Middle frontal gyrus (tissue), 1 donor: ENCODE measurements at regions not wholly inside any gene's neighbourhood (a gene's known extent, or its start where the extent isn't known, plus 50 kb on each side); places are given as distances from the start of the nearest gene placed in this dataset.

ENCODE experiments used
- DNase-seq: peaks from one replicate; pipeline ENCODE4 v3.0.0-alpha.2; 2015; ENCODE audit warnings: low spot score; ENCODE audit errors: extremely low spot score

GRCh38 chr9:515665-516064 is 301.0 kb downstream of the DOCK8 start:
- no peak for DNase-seq

- DNase-seq = no peak
These were observed 303.3 kb downstream of the DOCK8 start for GRCh38 chr9:517993-518392.

- no peak for DNase-seq
These were observed 303.9 kb downstream of the DOCK8 start for GRCh38 chr9:518540-518939.

- DNase-seq = no peak
These were observed 304.9 kb downstream of the DOCK8 start for GRCh38 chr9:519579-519978.

- no peak for DNase-seq
These were observed 305.6 kb downstream of the DOCK8 start for GRCh38 chr9:520302-520701.

- DNase-seq = no peak
These were observed 307.5 kb downstream of the DOCK8 start for GRCh38 chr9:522190-522589.

- DNase-seq = no peak
These were observed 308.0 kb downstream of the DOCK8 start for GRCh38 chr9:522658-523057.

GRCh38 chr9:523444-523843 is 308.8 kb downstream of the DOCK8 start:
- DNase-seq = no peak

GRCh38 chr9:524008-524407 is 309.3 kb downstream of the DOCK8 start:
- DNase-seq = no peak

- DNase-seq = no peak
These were observed 312.4 kb downstream of the DOCK8 start for GRCh38 chr9:526904-527591.

- DNase-seq = no peak
These were observed 311.8 kb upstream of the DMRT1 start for GRCh38 chr9:529731-530130.

GRCh38 chr9:530681-531080 is 310.8 kb upstream of the DMRT1 start:
- no peak for DNase-seq

- no peak for DNase-seq
These were observed 308.8 kb upstream of the DMRT1 start for GRCh38 chr9:532707-533106.

GRCh38 chr9:534886-535285 is 306.6 kb upstream of the DMRT1 start:
- DNase-seq = peak; percentile 67

GRCh38 chr9:535356-535755 is 306.1 kb upstream of the DMRT1 start:
- DNase-seq = no peak

GRCh38 chr9:536597-537511 is 304.6 kb upstream of the DMRT1 start:
- DNase-seq = no peak

- no peak for DNase-seq
These were observed 298.0 kb upstream of the DMRT1 start for GRCh38 chr9:543478-543877.

- no peak for DNase-seq
These were observed 296.0 kb upstream of the DMRT1 start for GRCh38 chr9:545480-545879.

- no peak for DNase-seq
These were observed 295.3 kb upstream of the DMRT1 start for GRCh38 chr9:546235-546634.

- no peak for DNase-seq
These were observed 294.7 kb upstream of the DMRT1 start for GRCh38 chr9:546797-547223.

- no peak for DNase-seq
These were observed 294.2 kb upstream of the DMRT1 start for GRCh38 chr9:547314-547713.

- no peak for DNase-seq
These were observed 292.0 kb upstream of the DMRT1 start for GRCh38 chr9:549455-549997.
